HG03103 (cell line): ENCODE measurements at regions not wholly inside any gene's neighbourhood (a gene's known extent, or its start where the extent isn't known, plus 50 kb on each side); places are given as distances from the start of the nearest gene placed in this dataset.
"Not testable (repeated sequence)": the region's sequence is repeated elsewhere in the genome, so short reads cannot be mapped to it uniquely, and the experiment has no call there.

ENCODE experiments used
- ATAC-seq: cut with Tn5 transposase; IDR thresholded peaks from one replicate; pipeline ENCODE4 v1.9.1; 2021; ENCODE audit warnings: low read depth; ENCODE audit not compliant: unreplicated experiment

DNA sequence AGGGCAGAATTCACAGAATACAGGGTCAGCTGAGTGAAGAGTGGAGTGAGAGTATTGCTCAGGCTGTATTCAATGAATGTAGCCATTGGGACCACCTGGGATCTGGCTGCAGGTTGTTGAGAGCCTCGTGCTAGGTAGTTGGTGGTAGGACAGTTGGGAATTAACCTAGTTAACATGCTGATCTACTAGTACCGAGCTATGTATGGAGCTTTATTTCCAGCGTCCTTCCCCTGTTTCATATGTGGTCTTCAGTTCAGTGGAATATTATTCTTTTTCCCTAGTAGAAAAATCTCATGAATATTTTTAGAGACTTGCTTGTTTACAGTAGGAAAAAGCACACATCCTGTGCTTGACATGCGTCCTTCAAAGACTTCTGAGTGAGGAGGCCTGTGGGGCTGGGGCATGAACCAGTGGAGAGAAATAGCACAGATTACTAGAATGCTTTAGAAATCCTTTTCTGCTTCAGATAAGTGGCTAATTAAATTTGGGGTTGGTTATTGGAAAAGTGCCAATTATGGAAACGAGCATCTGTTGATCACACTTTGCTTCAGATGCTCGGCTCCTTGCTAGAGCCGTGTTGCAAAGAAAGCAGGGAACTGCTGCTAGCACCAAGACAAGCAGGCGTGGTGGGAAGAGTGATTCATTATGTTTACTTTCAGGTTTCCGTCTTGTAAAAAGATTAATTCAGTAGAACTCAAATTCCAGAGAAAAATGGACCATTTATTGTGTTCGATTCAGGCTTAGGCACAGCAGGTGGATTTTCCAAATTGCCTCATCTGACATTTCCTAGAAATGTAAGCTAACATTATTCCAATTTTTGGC is 53.6 kb downstream of the ARF6 start:
- ATAC-seq: no peak

- ATAC-seq: no peak
These were observed 54.6 kb downstream of the ARF6 start for GRCh38 chr14:49947506-49947905.

GRCh38 chr14:49950275-49951228 is 57.7 kb downstream of the ARF6 start:
- ATAC-seq: no peak

DNA sequence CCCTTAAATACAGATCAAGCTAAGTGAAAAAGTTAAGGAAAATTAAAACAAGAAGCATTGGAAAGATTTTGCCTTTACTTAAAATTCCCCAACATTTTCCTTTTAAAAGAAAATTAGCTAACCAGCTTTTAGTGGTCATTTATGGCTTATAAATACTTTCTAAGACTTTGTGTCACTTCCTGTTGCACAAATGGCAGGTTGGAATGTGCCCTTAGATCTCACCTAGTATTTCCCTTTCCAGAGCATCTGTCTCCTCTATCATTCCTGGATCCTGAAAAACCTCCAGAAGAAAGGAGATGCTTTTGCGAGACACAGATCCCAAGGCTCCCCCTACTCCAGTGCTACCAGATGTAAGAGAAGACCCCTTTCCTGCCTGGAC is 58.3 kb downstream of the ARF6 start:
- no peak for ATAC-seq

- ATAC-seq: no peak
These were observed 58.9 kb downstream of the ARF6 start for GRCh38 chr14:49951691-49952345.

DNA sequence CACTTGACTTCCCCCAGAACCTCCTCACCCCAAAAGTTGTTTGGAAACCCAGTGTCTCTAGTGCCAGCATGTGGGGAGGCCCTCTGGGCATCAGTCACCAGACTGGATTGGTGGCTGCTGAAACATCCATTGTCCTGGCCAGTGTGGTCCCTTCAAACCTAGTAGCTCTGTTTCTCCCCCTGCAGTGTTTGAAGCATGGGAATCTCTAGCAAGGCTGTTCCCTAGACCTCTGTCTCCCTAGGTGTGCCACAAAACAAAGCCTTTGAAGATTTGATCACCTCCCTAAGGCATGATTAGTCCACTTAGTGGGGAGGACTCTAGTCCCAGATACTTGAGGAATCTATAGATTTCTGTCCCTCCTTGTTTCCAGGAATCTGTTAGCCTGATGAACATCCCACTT is 60.3 kb downstream of the ARF6 start:
- ATAC-seq: no peak

DNA sequence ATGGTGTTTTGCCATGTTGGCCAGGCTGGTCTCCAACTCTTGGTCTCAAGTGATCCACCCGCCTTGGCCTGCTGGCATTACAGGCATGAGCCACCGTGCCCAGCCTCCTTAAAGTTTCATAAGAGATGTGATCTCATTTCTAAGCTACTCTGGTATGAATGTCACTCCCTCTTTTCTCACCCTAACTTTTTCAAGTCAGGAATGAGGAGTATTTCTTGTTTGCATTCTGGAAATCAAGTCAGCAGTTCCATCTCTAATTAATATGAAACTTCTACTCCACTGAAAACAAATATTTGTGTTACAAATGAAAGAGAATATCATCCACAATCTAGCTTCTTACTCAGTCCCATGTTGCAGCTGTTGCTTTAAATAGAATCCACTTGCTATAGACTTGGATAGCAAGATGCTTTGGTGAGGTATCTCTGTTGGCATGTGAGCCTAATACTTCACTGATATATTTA is 61.3 kb downstream of the ARF6 start:
- no peak for ATAC-seq

GRCh38 chr14:49955024-49955423 is 62.1 kb downstream of the ARF6 start:
- ATAC-seq: no peak

DNA sequence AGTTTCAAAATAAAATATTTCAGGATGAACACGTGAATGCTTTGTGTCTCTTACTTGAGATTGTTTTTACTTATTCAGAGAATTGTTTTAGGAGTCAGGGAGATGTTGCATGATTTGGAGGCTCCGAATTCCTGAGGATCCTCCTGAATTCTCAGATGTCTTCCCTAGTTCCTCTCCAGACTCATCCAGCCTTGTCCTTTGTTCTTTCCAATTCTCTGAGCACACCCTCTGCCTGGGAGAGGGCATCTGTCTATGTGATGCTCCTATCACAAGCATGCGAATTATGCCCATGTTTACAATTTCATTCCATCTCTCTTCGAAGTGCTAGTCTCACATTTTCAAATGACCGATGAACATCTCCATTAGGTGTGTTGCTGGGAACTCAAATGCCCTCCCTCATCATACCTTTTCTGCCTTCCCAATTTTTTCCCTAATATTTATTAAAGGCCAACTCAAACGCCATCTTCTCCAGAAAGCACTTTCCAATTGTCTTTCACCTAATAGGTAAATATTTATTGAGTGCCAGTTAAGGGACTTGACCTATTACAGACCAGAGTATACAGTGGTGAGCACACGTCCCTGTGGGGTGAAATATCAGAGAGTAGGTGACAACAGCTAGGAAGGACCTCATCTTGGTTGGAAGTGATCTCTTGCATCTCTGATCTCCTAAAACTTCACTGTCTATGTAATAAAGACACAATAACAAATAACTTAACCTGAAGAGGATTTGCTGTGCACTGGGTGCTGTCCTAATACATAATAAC is 64.4 kb downstream of the ARF6 start:
- no peak for ATAC-seq

DNA sequence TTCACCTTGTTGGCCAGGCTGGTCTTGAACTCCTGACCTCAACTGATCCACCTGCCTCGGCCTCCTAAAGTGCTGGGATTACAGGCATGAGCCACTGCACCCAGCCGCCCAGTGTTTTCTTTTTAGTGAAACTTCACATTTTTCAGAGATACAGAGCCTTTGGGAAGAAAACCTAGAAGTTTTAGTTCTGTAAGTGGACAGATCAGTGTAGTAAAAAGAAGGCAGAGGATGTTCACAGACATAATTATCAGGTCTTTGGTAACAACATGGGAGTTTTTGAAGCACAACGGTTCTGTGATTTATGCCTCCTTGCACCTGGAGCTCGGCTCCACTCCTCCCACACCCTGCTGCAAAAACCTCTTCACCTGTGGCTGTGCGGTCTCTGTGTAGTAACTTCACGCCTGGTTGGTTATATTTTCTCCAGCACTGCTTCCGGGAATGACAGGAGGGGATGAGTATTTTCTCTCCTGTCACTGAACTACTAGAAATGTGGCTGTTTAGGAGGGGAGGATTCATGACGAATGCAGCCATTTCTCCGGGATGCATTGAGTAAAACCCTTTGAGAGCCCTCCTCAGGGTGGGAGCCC is 67.0 kb downstream of the ARF6 start:
- ATAC-seq: peak; percentile 53

- ATAC-seq: peak; percentile 6
These were observed 67.6 kb downstream of the ARF6 start for GRCh38 chr14:49960453-49960852.

GRCh38 chr14:49961270-49962222 is 68.7 kb downstream of the ARF6 start:
- no peak for ATAC-seq

GRCh38 chr14:49962621-49963020 is 69.7 kb downstream of the ARF6 start:
- ATAC-seq: no peak

DNA sequence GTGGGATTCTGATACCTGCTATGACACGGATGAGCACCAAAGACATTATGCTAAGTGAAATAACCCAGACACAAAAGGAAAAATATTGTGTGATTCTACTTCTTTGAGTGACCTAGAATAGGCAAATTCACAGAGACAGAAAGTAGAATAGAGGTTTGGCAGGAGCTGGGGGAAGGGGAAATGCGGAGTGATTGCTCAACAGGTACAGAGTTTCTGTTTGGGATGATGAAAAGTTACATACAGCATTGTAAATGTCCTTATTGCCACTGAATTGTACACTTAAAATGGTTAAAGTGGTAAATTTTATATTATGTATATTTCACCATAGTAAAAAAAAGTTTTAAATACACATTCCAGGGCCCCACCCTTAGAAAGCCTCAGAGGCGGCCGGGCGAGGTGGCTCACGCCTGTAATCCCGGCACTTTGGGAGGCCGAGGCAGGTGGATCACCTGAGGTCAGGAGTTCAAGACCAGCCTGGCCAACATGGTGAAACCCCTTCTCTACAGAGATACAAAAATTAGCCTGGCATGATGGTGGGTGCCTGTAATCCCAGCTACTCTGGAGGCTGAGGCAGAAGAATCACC is 72.3 kb downstream of the ARF6 start:
- ATAC-seq: not testable (repeated sequence)

DNA sequence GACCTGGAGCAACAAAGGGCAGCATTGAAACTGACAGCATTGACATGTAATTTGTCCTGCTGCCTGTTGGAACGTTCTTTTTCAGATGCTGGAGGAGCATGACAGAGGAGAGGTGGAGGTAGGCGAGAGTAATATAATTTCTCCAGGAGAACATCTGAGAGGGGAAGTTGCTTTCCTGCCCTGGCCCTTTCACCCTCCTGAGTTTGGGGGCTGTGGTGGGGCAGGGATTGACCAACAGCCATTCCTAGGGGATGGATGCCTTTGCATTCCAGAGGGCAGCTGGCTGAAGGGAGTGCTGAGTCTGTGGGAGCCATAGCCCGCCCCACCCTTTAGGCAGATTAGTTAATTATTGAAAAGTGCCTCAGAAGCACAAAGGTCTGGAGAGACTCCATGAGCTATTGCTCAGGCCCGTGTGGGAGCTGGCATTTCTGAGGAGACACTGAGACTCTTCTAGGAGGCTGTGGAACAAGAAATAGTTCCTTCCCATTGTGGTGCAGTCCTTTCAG is 73.5 kb downstream of the ARF6 start:
- ATAC-seq: no peak

- ATAC-seq: no peak
These were observed 74.2 kb downstream of the ARF6 start for GRCh38 chr14:49966971-49967630.

GRCh38 chr14:49969961-49970360 is 77.1 kb downstream of the ARF6 start:
- no peak for ATAC-seq
